Neural cell (in vitro differentiated cells): ENCODE measurements at regions not wholly inside any gene's neighbourhood (a gene's known extent, or its start where the extent isn't known, plus 50 kb on each side); places are given as distances from the start of the nearest gene placed in this dataset.

Source experiments
- H2AFZ ChIP-seq: fragments of 200-600, 300-800 bp; sonication (generic), shearing (Covaris generic); 2 replicates; pipeline ENCODE4 v1.6.0; 2014; ENCODE audit warnings: low read depth, mild to moderate bottlenecking, antibody characterized with exemption, low read length, moderate library complexity
- H3F3A ChIP-seq: fragments of 200-600 bp; shearing (Covaris generic); 2 replicates; pipeline ENCODE4 v1.6.1; 2016; ENCODE audit warnings: mild to moderate bottlenecking, moderate library complexity, mixed read lengths, antibody characterized with exemption, low read length; ENCODE audit not compliant: insufficient read depth, poor library complexity, severe bottlenecking
- H3K27ac ChIP-seq: fragments of 200-600, 300-800 bp; sonication (generic), shearing (Covaris generic); 2 replicates; pipeline ENCODE4 v1.5.1; 2014; ENCODE audit warnings: mild to moderate bottlenecking, low read length, moderate library complexity
- H3K27me3 ChIP-seq: fragments of 300-800, 200-600 bp; sonication (generic), shearing (Covaris generic); 2 replicates; pipeline ENCODE4 v1.6.0; 2014; ENCODE audit warnings: mild to moderate bottlenecking, low read depth, low read length, moderate library complexity; ENCODE audit not compliant: insufficient read depth
- H3K36me3 ChIP-seq: fragments of 300-800, 200-600 bp; sonication (generic), shearing (Covaris generic); 2 replicates; pipeline ENCODE4 v1.5.1; 2014; ENCODE audit warnings: mild to moderate bottlenecking, antibody characterized with exemption, low read length, moderate library complexity; ENCODE audit not compliant: insufficient read depth
- H3K4me2 ChIP-seq: fragments of 300-800, 200-600 bp; sonication (generic), shearing (Covaris generic); 2 replicates; pipeline ENCODE4 v1.6.0; 2014; ENCODE audit warnings: mild to moderate bottlenecking, low read length
- H3K4me3 ChIP-seq: fragments of 300-800, 200-600 bp; sonication (generic), shearing (Covaris generic); 2 replicates; pipeline ENCODE4 v1.5.1; 2014; ENCODE audit warnings: mild to moderate bottlenecking, low read length, moderate library complexity
- H3K79me2 ChIP-seq: fragments of 200-600 bp; shearing (Covaris generic); replicated peaks from 2 replicates; pipeline ENCODE4 v1.6.0; 2014; ENCODE audit warnings: mild to moderate bottlenecking, low read length, moderate library complexity; ENCODE audit not compliant: insufficient read depth
- H3K9ac ChIP-seq: fragments of 300-800, 200-600 bp; sonication (generic), shearing (Covaris generic); 2 replicates; pipeline ENCODE4 v1.6.1; 2016; ENCODE audit warnings: mild to moderate bottlenecking, low read length, mixed read lengths
- H3K9me2 ChIP-seq: fragments of 200-600 bp; shearing (Covaris generic); 2 replicates; pipeline ENCODE4 v1.6.1; 2016; ENCODE audit warnings: mild to moderate bottlenecking, low read length, mixed read lengths; ENCODE audit not compliant: insufficient read depth
- H3K9me3 ChIP-seq: fragments of 200-600, 300-800 bp; sonication (generic), shearing (Covaris generic); 2 replicates; pipeline ENCODE4 v1.6.1; 2016; ENCODE audit warnings: mild to moderate bottlenecking, mixed run types, low read length, moderate library complexity, mixed read lengths
- H4K20me1 ChIP-seq: fragments of 200-600 bp; shearing (Covaris generic); 2 replicates; pipeline ENCODE4 v1.6.1; 2016; ENCODE audit warnings: mild to moderate bottlenecking, mixed run types; ENCODE audit not compliant: insufficient read depth
- EP300 ChIP-seq: fragments of 450-650 bp; conservative IDR thresholded peaks from 2 replicates; pipeline ENCODE4 v1.6.1; 2014; ENCODE audit warnings: antibody characterized with exemption, mild to moderate bottlenecking, moderate library complexity; ENCODE audit not compliant: poor library complexity, severe bottlenecking
- EZH2 ChIP-seq: fragments of 200-600, 300-800 bp; shearing (Covaris generic), sonication (generic); IDR thresholded peaks from 2 replicates; pipeline ENCODE4 v1.6.1; 2014; ENCODE audit warnings: antibody characterized with exemption, low read length, borderline replicate concordance, mild to moderate bottlenecking; ENCODE audit not compliant: insufficient read depth, poor library complexity, severe bottlenecking
- MXI1 ChIP-seq: fragments of 450-650 bp; conservative IDR thresholded peaks from 2 replicates; pipeline ENCODE4 v1.6.1; 2014; ENCODE audit warnings: antibody characterized with exemption, mild to moderate bottlenecking; ENCODE audit not compliant: poor library complexity, severe bottlenecking
- POLR2AphosphoS5 ChIP-seq: IDR thresholded peaks from 2 replicates; pipeline ENCODE4 v1.6.1; 2012
- RAD21 ChIP-seq: fragments of 450-650 bp; conservative IDR thresholded peaks from 2 replicates; pipeline ENCODE4 v1.6.1; 2014; ENCODE audit warnings: antibody characterized with exemption, mild to moderate bottlenecking, moderate library complexity
- SMC3 ChIP-seq: fragments of 450-650 bp; conservative IDR thresholded peaks from 2 replicates; pipeline ENCODE4 v1.6.1; 2014; ENCODE audit warnings: antibody characterized with exemption, mild to moderate bottlenecking, moderate library complexity; ENCODE audit not compliant: poor library complexity
- TAF1 ChIP-seq: IDR thresholded peaks from 2 replicates; pipeline ENCODE4 v1.6.1; 2012; ENCODE audit warnings: low read depth
- TF ChIP-seq, protein P1 (sequence below): fragments of 450-650 bp; IDR thresholded peaks from 2 replicates; pipeline ENCODE4 v1.5.1; 2014; ENCODE audit warnings: antibody characterized with exemption, mild to moderate bottlenecking, moderate library complexity; ENCODE audit not compliant: poor library complexity, severe bottlenecking
- TF ChIP-seq, protein P2 (sequence below): IDR thresholded peaks from 2 replicates; pipeline ENCODE4 v1.6.1; 2012; ENCODE audit warnings: borderline replicate concordance

DNA sequence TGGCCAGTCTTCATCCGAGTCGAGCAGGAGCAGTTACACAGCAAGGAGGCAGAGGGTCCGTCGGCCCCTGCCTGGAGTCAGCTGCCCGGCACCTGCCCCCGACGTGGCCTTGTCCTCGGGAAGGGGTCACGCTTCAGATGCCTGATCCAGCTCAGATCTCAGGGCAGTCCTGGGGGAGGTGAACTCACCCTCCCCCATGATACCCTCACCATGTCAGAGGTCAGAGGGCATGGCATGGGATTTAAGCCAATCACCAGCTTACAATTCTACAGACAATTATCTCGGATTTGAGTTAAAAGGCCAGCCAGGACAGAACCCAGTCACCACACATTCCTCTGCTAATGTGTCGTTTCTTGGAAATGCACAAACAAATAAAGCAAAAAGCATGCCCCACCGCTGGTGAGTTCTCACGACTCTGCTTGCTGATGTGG is 211.3 kb downstream of the FOXL1 start:
- no peak for TF ChIP-seq MXI1
- TF ChIP-seq, protein P1, sequence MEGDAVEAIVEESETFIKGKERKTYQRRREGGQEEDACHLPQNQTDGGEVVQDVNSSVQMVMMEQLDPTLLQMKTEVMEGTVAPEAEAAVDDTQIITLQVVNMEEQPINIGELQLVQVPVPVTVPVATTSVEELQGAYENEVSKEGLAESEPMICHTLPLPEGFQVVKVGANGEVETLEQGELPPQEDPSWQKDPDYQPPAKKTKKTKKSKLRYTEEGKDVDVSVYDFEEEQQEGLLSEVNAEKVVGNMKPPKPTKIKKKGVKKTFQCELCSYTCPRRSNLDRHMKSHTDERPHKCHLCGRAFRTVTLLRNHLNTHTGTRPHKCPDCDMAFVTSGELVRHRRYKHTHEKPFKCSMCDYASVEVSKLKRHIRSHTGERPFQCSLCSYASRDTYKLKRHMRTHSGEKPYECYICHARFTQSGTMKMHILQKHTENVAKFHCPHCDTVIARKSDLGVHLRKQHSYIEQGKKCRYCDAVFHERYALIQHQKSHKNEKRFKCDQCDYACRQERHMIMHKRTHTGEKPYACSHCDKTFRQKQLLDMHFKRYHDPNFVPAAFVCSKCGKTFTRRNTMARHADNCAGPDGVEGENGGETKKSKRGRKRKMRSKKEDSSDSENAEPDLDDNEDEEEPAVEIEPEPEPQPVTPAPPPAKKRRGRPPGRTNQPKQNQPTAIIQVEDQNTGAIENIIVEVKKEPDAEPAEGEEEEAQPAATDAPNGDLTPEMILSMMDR: no peak
- TF ChIP-seq, protein P2, sequence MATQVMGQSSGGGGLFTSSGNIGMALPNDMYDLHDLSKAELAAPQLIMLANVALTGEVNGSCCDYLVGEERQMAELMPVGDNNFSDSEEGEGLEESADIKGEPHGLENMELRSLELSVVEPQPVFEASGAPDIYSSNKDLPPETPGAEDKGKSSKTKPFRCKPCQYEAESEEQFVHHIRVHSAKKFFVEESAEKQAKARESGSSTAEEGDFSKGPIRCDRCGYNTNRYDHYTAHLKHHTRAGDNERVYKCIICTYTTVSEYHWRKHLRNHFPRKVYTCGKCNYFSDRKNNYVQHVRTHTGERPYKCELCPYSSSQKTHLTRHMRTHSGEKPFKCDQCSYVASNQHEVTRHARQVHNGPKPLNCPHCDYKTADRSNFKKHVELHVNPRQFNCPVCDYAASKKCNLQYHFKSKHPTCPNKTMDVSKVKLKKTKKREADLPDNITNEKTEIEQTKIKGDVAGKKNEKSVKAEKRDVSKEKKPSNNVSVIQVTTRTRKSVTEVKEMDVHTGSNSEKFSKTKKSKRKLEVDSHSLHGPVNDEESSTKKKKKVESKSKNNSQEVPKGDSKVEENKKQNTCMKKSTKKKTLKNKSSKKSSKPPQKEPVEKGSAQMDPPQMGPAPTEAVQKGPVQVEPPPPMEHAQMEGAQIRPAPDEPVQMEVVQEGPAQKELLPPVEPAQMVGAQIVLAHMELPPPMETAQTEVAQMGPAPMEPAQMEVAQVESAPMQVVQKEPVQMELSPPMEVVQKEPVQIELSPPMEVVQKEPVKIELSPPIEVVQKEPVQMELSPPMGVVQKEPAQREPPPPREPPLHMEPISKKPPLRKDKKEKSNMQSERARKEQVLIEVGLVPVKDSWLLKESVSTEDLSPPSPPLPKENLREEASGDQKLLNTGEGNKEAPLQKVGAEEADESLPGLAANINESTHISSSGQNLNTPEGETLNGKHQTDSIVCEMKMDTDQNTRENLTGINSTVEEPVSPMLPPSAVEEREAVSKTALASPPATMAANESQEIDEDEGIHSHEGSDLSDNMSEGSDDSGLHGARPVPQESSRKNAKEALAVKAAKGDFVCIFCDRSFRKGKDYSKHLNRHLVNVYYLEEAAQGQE: no peak
- TF ChIP-seq EZH2: no peak
- TF ChIP-seq SMC3: no peak
- TF ChIP-seq TAF1: no peak
- no peak for TF ChIP-seq RAD21
- TF ChIP-seq POLR2AphosphoS5: no peak
- TF ChIP-seq EP300: no peak
- no peak overlapping the region for H3K27ac ChIP-seq

DNA sequence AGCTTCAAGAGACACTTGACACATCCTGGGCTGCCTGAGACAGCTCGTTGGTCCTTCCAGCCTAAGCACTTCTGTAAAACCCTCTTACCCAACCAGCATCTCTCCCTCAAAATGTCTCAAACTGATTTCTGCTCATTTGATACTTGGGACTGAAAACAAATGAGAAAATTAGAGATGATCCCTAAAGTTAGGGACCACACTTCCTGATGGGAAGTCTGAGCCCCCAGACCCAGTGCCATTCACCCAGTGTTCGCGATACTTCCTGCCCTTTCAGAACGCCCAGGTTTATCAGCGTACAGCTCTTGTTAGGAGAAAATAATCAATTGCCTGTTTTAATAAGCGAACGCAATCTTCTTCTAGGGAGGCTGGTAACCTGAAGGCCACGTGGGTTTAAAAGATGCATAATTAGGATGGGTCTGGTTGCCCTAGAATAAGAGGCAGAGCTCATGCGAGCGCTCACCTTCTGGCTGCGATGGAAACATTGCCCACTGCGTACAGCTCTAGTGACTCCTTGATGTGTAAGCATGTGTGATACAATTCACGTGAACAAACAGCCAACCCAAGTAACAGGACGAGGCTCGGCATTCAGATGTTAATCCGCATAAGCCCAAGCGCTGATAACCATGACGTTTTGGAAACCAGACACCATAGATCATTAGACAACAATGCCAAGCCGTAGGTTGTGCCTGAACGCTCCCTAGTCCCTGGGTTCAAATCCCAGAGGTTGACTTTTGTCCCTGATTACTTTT is 213.1 kb downstream of the FOXL1 start:
- Histone ChIP-seq H4K20me1 (no peaks in the 10 kb centered on the region), H3K4me2 (no peak overlapping the region), H3K27ac (no peak overlapping the region), H3K9me2 (no peaks in the 10 kb centered on the region), H3K9ac (no peak overlapping the region), H3K9me3 (no peaks in the 10 kb centered on the region), H3K4me3 (no peak overlapping the region), H3K79me2 (no peaks in the 10 kb centered on the region), H3F3A (no peaks in the 10 kb centered on the region), H2AFZ (no peak overlapping the region), H3K36me3 (no peaks in the 10 kb centered on the region), H3K27me3 (no peaks in the 10 kb centered on the region)
- TF ChIP-seq, protein P2: no peak
- TF ChIP-seq, protein P1: no peak

More for the DNA sequence above, 211.3 kb downstream of the FOXL1 start:
- Histone ChIP-seq H3K79me2 (no peaks in the 10 kb centered on the region), H3K4me3 (no peak overlapping the region), H3K9ac (no peak overlapping the region), H3K36me3 (no peaks in the 10 kb centered on the region), H3K4me2 (no peak overlapping the region), H3F3A (no peaks in the 10 kb centered on the region), H3K9me3 (no peaks in the 10 kb centered on the region), H4K20me1 (no peaks in the 10 kb centered on the region), H3K9me2 (no peaks in the 10 kb centered on the region), H3K27me3 (no peaks in the 10 kb centered on the region), H2AFZ (no peak overlapping the region)
